Upper lobe of left lung (tissue), 4 donors: ENCODE measurements at regions not wholly inside any gene's neighbourhood (a gene's known extent, or its start where the extent isn't known, plus 50 kb on each side); places are given as distances from the start of the nearest gene placed in this dataset.

ENCODE experiments used
- POLR2A ChIP-seq, 4 donors: fragments of 450-650 bp; IDR thresholded peaks; one replicate each; pipeline ENCODE4 v1.5.1; 2016 to 2017; ENCODE audit warnings: antibody characterized with exemption in 4 of 4, mild to moderate bottlenecking in 2 of 4
- TF ChIP-seq, protein P1 (sequence below), 6 experiments: fragments of 450-650 bp in 4 of 6; fragments of 200-600 bp in 2 of 6; sonication (generic) in 2 of 6; IDR thresholded peaks; one replicate each; pipeline ENCODE4 v1.5.1; 2016 to 2019; ENCODE audit warnings: antibody characterized with exemption in 6 of 6

DNA sequence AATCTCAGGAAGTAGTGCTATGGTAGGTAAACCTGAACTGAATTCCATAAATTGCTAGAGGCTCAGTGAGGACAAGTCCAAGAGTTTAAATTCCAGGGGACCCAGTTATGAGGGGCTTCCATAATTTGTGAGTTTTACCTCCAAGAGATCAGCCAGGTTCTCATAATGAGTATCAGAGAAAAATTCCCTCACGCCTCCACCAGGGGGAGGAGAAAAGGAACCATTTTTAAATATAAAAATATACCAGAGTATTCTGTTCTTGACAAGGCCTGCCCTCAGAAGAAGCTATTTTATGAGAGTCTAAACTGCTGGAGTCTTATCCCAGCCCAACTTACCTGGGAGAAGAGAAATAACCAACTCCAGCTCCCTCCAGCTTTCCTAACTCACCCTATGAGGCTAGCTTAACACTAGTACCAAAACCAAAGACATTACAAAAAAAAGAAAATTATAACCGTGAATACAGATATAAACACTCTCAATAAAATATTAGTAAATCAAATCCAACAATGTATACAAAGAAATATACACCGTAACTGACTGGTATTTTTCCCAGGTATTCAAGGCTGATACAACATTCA, 158.7 kb downstream of the TFAP2A start:
- no peak for TF ChIP-seq POLR2A (IDR thresholded peaks at IDR 0.05)
- TF ChIP-seq, protein P1, sequence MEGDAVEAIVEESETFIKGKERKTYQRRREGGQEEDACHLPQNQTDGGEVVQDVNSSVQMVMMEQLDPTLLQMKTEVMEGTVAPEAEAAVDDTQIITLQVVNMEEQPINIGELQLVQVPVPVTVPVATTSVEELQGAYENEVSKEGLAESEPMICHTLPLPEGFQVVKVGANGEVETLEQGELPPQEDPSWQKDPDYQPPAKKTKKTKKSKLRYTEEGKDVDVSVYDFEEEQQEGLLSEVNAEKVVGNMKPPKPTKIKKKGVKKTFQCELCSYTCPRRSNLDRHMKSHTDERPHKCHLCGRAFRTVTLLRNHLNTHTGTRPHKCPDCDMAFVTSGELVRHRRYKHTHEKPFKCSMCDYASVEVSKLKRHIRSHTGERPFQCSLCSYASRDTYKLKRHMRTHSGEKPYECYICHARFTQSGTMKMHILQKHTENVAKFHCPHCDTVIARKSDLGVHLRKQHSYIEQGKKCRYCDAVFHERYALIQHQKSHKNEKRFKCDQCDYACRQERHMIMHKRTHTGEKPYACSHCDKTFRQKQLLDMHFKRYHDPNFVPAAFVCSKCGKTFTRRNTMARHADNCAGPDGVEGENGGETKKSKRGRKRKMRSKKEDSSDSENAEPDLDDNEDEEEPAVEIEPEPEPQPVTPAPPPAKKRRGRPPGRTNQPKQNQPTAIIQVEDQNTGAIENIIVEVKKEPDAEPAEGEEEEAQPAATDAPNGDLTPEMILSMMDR (IDR thresholded peaks at IDR 0.05) = peak in 1 of 6 experiments; percentile 4
